ENCODE measurements at regions not wholly inside any gene's neighbourhood (a gene's known extent, or its start where the extent isn't known, plus 50 kb on each side); places are given as distances from the start of the nearest gene placed in this dataset.

DNA sequence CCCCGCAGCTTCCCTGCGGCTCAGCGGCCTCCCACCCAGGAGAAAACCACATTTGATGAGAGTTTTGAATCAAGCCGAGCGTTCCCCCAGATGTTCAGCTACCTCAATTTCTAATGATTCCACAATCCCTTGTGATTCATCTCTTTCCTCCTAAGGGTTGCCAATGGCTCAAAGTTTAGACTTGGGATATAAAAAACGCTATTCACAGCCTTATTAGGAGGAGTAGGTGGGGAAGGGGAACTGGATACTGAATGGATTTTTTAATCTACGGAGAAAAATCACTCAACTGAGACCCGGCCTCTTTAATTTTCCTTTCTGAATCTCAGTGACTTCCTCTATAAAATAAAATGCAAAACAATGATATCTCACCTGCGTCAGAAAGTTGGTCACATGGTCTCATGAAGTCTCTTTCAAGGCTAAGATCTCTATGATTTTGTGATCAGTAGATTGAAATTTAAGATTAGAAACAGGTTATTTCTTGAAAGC is 192.6 kb upstream of the TCF4 start:
- ChIA-PET POLR2A (no interaction called here), CTCF (no interaction called here)
- no peaks in the 10 kb centered on the region for H3K36me3 Mint-ChIP-seq
- no peak overlapping the region for H3K4me3 Mint-ChIP-seq
- DNase-seq: no peak
- intact Hi-C loops (cut with micrococcal nuclease): no loop called here
- H3K27ac Mint-ChIP-seq: no peak overlapping the region
- H3K4me1 Mint-ChIP-seq (ENCODE audit: low read depth): no peaks in the 10 kb centered on the region
- peaks cover 31% of the 10 kb centered on the region for H3K27me3 Mint-ChIP-seq
- no peaks in the 10 kb centered on the region for H3K9me3 Mint-ChIP-seq

DNA sequence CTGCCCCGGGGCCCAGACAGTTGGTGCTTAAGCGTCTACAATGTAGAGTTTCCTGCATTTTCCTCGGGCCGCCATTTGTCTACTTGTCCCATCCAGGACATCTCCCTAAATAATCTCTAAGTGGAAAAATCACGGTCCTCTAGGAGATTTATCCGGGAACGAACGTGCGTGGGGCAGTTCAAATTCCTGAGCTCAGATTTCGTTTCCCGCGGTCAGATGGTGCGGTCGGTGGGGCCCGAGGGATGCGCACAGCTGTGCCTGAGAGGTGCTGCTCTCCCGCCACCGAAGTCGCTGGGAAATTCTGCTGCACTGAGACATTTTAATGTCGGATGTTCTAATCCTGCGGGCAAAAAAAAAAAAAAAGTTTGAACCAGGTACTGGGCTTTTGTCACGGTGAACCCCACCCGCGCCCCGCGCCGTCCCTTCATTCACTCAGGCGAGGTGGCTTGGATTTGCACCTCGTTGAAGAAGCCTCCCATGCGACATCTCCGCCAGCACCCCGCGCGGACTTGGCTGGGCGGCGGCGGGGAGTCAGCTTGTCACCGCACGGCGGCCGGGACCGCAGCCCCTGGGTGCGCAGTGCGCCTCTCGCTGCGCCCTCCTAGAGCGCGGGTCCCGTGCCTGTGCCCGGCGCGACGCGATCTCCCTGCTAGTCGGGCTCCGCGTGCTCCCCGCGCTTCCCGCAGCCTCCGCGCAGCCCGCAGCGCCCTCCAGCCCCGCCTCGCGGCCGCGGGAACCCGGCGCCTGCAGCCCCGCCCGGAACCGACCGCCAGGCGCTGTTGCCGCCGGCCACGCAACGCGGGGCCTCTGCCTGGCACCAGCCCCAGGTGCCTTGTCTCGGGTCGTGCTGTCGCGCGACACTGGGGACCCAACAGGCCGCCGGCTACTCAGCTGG is 191.9 kb upstream of the TCF4 start:
- CTCF ChIA-PET: no interaction called here
- intact Hi-C loops (cut with micrococcal nuclease): no loop called here
- Mint-ChIP-seq H3K36me3 (no peaks in the 10 kb centered on the region), H3K4me1 (ENCODE audit: low read depth) (no peaks in the 10 kb centered on the region), H3K27ac (no peak overlapping the region), H3K27me3 (peaks cover 31% of the 10 kb centered on the region), H3K4me3 (no peak overlapping the region), H3K9me3 (no peaks in the 10 kb centered on the region)
- POLR2A ChIA-PET: no interaction called here
- no peak for DNase-seq

DNA sequence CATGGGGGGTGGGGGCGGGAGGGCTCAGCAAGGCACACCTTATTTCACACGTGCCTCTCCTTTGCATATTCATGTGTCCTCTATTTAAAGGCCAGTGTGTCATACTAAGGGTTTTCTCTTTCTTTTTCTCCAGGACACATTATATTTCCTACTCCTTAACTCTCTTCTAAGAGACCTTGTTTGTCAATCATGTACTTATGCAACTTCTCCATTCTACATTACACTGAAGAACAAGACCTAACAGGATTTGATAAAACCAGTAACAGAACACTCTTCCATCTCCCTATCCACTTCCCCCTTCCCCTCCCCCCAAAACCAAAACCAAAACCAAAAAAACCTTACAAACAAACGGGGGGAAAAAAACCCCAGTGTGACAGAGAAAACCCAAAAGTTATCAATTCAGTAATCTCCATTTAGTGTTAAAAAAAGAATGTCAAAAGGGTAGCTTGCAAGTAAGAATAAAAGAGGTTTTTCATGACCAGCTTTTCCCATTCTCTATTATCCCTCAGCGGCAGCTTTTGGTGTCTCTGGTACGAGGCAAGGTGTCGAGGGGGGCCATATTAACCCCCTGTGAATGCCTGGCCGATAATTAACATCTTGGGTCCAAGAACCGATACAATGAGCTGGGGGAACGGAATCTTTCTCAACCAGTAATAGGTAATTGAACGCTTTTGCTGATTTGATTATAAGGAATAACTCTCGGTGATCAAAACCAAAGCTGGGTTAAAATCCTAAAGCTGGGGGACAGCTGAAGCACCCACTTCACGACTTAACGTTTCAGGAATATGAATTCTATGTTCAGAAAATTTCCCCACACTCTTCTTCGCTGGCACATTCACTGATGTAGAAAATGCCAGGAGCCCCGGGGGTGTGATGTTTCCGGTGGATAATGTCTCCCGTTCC is 191.0 kb upstream of the TCF4 start:
- no peak overlapping the region for H3K4me3 Mint-ChIP-seq
- no peaks in the 10 kb centered on the region for H3K36me3 Mint-ChIP-seq
- ChIA-PET CTCF (no interaction called here), POLR2A (no interaction called here)
- peaks cover 31% of the 10 kb centered on the region for H3K27me3 Mint-ChIP-seq
- H3K27ac Mint-ChIP-seq: no peak overlapping the region
- no peaks in the 10 kb centered on the region for H3K4me1 Mint-ChIP-seq (ENCODE audit: low read depth)
- intact Hi-C loops (cut with micrococcal nuclease): no loop called here
- H3K9me3 Mint-ChIP-seq: no peaks in the 10 kb centered on the region
- no peak for DNase-seq

DNA sequence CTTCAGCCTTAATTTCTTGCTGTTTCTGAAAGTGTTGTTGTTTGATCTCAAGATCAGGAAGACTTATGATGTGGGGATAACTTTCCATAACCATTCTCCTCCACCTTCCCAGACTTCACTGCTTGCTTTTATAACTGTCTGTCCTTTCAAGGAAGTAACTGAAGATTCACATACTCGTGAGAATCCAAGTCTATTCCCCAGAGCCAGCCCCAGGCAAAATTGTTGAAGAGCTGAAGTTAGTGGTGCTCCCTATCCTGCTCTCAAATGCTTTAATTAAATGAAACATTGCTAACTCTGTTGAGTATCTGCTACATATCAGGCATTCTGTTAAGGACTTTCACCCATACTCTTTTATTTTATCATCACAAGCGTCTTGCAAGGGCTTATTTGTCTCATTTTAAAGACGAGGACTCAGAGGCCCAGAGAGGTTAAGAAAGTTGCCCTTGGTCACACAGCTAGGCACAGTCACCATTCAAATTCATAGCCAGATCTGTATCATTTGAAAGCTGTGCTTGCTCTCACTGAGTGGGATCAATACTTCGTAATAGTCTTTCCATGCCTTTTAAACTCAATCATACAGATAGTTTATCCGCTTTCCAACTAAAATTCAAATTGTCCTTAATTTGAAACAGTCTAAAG is 189.8 kb upstream of the TCF4 start:
- Mint-ChIP-seq H3K4me1 (ENCODE audit: low read depth) (no peaks in the 10 kb centered on the region), H3K36me3 (no peaks in the 10 kb centered on the region), H3K27me3 (peaks cover 31% of the 10 kb centered on the region), H3K4me3 (no peak overlapping the region), H3K27ac (no peak overlapping the region), H3K9me3 (no peaks in the 10 kb centered on the region)
- intact Hi-C loops (cut with micrococcal nuclease): no loop called here
- ChIA-PET CTCF (no interaction called here), POLR2A (no interaction called here)
- DNase-seq: no peak

DNA sequence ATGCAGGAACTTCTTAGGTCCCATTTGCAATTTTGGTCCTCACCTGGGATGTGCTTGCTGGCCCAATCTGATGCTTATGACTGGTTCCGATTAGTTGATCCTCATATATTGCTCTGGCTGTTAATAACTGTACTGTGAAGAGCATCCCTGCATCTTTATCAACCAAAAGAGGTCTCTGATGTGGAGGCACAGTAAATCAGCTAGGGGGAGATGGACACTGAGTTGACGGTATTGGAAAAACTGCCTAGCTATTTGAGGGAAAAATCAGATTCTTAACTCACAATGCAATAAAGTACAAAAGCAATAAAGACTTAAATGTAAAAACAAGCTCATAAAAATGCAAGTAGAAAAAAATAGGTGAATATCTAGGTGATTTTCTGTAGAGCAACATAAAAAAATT is 188.0 kb upstream of the TCF4 start:
- H3K9me3 Mint-ChIP-seq: no peaks in the 10 kb centered on the region
- H3K27ac Mint-ChIP-seq: no peak overlapping the region
- ChIA-PET POLR2A (no interaction called here), CTCF (no interaction called here)
- no peaks in the 10 kb centered on the region for H3K4me1 Mint-ChIP-seq (ENCODE audit: low read depth)
- H3K36me3 Mint-ChIP-seq: no peaks in the 10 kb centered on the region
- no peak overlapping the region for H3K4me3 Mint-ChIP-seq
- intact Hi-C loops (cut with micrococcal nuclease): no loop called here
- DNase-seq: no peak
- peaks cover 24% of the 10 kb centered on the region for H3K27me3 Mint-ChIP-seq

DNA sequence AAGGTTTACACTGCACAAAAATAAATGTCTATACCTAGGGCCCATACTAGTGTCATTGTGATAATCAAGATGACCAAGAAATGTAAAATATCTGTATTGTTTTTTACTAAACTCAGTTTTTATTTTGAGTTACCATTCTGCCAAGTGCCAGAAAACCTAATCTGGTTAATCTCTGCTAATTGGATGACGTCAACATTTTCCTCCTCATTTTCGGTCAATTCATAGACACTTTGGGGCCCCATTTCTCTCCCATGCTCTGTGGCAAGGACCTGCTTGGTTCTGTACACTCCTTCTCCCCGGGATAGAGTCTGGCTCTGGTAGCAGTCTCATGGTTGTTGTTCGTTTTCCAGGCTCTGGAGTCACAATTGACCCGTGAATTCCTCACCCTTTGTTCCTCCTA is 186.5 kb upstream of the TCF4 start:
- Mint-ChIP-seq H3K4me1 (ENCODE audit: low read depth) (no peaks in the 10 kb centered on the region), H3K9me3 (no peaks in the 10 kb centered on the region), H3K27ac (no peak overlapping the region), H3K4me3 (no peak overlapping the region), H3K27me3 (peaks cover 13% of the 10 kb centered on the region), H3K36me3 (no peaks in the 10 kb centered on the region)
- CTCF ChIA-PET: no interaction called here
- DNase-seq: no peak
- POLR2A ChIA-PET: no interaction called here
- intact Hi-C loops (cut with micrococcal nuclease): no loop called here

DNA sequence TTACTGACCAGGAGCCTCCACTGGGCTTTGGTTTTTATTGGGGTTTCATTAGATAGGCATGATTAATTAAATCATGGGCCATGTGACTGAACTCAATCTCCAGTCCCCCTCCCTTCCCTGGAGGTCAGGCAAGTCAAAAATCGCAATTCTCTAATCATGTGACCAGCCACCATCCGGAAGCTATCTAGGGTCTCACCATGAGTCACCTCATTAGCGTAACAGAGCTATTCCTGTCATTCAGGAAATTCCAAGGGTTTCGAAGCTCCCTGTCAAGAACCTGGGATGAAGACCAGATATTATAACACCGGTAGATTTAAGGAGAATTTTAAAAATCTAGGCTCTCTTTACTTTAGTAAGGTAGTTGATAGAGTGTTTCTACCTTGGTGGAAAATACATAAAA is 180.3 kb upstream of the TCF4 start:
- H3K9me3 Mint-ChIP-seq: no peaks in the 10 kb centered on the region
- no peaks in the 10 kb centered on the region for H3K27me3 Mint-ChIP-seq
- no peaks in the 10 kb centered on the region for H3K4me1 Mint-ChIP-seq (ENCODE audit: low read depth)
- ChIA-PET POLR2A (no interaction called here), CTCF (interaction anchor here (0.6 kb wide), 1 partner anchor 359 kb away, joined by 4 read pairs; no protein-coding TSS in a partner anchor)
- H3K4me3 Mint-ChIP-seq: no peak overlapping the region
- DNase-seq: no peak
- no peaks in the 10 kb centered on the region for H3K36me3 Mint-ChIP-seq
- intact Hi-C loops (cut with micrococcal nuclease): no loop called here
- H3K27ac Mint-ChIP-seq: no peak overlapping the region

DNA sequence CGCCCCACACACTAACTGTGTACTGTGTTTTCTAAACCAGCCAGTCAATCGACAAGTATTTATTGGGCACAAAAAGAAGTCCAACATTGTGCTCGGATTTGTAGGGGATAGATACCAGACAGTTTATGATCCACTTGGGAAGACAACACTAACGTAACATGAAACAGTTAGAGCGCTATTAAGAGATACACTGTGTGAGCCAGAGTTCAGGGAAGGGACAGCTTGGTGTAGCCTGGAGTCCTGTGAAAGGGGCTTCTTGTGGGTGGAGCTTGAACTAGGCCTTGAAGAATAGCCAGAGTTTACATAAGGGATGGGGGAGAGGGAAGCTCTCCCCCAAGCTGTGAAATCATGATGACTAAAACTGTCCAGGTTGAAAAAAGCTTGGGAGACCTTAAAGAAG is 176.4 kb upstream of the TCF4 start:
- no peaks in the 10 kb centered on the region for H3K9me3 Mint-ChIP-seq
- no peaks in the 10 kb centered on the region for H3K27me3 Mint-ChIP-seq
- H3K36me3 Mint-ChIP-seq: no peaks in the 10 kb centered on the region
- H3K4me3 Mint-ChIP-seq: no peak overlapping the region
- intact Hi-C loops (cut with micrococcal nuclease): no loop called here
- no peak for DNase-seq
- ChIA-PET POLR2A (no interaction called here), CTCF (no interaction called here)
- H3K4me1 Mint-ChIP-seq (ENCODE audit: low read depth): no peaks in the 10 kb centered on the region
- no peak overlapping the region for H3K27ac Mint-ChIP-seq

DNA sequence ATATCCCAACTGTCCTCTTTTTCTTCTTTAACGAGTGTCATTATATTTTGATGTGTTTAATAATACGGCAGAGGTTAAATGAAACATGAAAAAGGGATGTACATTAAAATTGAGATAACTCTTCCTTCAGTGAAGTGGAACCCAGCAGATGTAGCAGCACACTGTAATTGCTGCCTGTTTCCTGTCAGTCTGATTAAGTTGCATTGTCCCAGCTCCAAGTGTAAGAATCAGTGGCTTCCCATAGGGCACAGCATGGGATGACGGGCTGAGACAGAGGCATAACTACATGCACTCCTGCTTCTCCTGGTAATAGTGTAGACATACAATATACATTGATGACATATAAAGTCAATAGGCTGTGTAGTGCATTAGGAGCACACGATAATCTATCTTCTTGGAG is 175.8 kb upstream of the TCF4 start:
- Mint-ChIP-seq H3K27ac (no peak overlapping the region), H3K4me1 (ENCODE audit: low read depth) (no peaks in the 10 kb centered on the region), H3K9me3 (no peaks in the 10 kb centered on the region), H3K36me3 (no peaks in the 10 kb centered on the region), H3K4me3 (no peak overlapping the region), H3K27me3 (no peaks in the 10 kb centered on the region)
- ChIA-PET POLR2A (no interaction called here), CTCF (no interaction called here)
- DNase-seq: no peak
- intact Hi-C loops (cut with micrococcal nuclease): no loop called here

DNA sequence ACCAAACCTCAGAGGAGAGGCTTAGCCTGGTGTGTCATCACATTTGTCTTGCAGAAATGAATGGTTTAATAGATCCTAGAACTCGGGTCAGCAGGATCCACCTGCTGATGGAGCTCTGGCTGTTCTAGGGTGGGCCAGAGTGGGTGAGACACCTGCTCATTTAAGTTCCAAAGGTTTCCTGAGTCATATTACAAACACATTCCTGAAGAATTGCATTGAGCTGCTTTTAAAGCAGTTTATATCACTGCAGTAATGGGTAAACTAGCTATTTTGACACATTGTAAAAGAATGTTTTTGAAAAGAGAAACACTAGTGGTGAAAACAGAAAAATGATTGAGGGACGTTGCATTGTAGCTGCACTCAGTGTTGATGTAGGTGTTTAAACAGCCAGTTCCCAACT is 175.3 kb upstream of the TCF4 start:
- no peaks in the 10 kb centered on the region for H3K27me3 Mint-ChIP-seq
- intact Hi-C loops (cut with micrococcal nuclease): no loop called here
- H3K9me3 Mint-ChIP-seq: no peaks in the 10 kb centered on the region
- no peak for DNase-seq
- ChIA-PET CTCF (no interaction called here), POLR2A (no interaction called here)
- no peaks in the 10 kb centered on the region for H3K36me3 Mint-ChIP-seq
- no peak overlapping the region for H3K27ac Mint-ChIP-seq
- no peak overlapping the region for H3K4me3 Mint-ChIP-seq
- no peaks in the 10 kb centered on the region for H3K4me1 Mint-ChIP-seq (ENCODE audit: low read depth)

DNA sequence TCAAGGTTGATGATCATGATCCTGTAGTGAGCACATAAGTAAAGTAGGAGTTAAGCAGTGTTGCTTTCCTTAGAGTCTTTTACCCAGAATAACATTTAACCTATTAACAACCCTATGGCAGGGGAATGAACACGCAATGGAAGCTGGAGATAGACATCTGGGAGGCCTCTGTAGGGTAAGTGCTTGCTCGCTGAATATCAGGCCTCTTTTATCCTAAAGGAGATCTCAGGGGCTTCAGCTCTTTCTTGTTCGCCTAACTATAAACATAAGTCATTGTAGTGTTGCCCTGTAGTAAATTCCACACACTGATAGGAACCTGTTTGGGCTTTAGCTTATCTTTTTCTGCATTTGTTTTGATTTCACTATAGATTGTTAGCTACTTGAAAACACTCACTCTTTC is 174.4 kb upstream of the TCF4 start:
- Mint-ChIP-seq H3K4me1 (ENCODE audit: low read depth) (no peaks in the 10 kb centered on the region), H3K9me3 (no peaks in the 10 kb centered on the region), H3K27me3 (no peaks in the 10 kb centered on the region), H3K27ac (no peak overlapping the region), H3K36me3 (no peaks in the 10 kb centered on the region), H3K4me3 (no peak overlapping the region)
- DNase-seq: no peak
- CTCF ChIA-PET: no interaction called here
- POLR2A ChIA-PET: no interaction called here
- intact Hi-C loops (cut with micrococcal nuclease): no loop called here

DNA sequence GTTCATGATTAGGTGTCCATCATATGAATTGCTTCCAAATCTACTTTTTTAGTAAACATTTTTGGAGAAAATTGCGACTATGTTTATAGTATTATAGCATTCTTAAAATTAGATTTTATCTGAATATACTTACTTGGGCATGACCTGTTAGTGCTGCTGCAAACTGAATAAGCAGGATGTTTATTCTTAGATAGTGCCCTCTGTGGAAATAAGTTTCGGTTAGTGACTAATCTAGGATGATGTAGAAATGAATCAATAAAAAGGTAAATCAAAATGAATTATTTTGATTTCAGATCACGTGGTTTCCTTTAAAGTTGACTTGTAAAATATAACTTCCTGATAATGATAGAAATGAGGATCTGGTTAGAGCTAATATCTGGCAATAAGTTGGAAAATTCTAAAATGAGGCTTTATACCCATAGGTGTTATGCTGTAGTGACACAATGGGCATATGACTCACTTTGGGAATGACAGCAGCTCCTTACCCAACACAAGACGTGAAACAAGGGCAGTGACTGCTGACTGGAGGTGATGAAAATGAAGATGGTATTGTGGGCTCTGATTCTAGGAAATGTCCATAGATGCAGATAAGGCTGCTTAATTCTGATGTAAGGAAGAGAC is 165.8 kb upstream of the TCF4 start:
- Mint-ChIP-seq H3K27me3 (no peaks in the 10 kb centered on the region), H3K4me3 (no peak overlapping the region), H3K36me3 (no peaks in the 10 kb centered on the region), H3K27ac (no peak overlapping the region), H3K9me3 (peaks cover 2% of the 10 kb centered on the region), H3K4me1 (ENCODE audit: low read depth) (no peaks in the 10 kb centered on the region)
- no peak for DNase-seq
- ChIA-PET POLR2A (no interaction called here), CTCF (no interaction called here)
- intact Hi-C loops (cut with micrococcal nuclease): no loop called here
